IMR-90 (cell line): ENCODE measurements at regions not wholly inside any gene's neighbourhood (a gene's known extent, or its start where the extent isn't known, plus 50 kb on each side); places are given as distances from the start of the nearest gene placed in this dataset.

Source experiments
- ATAC-seq: fragments of 200-7000 bp; cut with Tn5 transposase; 2 replicates; pipeline ENCODE4 v1.9.1; 2020; ENCODE audit warnings: low read depth, mild to moderate bottlenecking, moderate library complexity
- BruUV-seq: library from RNA; stranded (reverse); fragments of 400-500 nt; replicated peaks from 2 replicates; lab custom pipeline; 2021; lab: Mats Ljungman, UMichigan
- CTCF ChIA-PET: fragments of 300-600 bp; formaldehyde crosslinking; extraction: SDS; loops from one replicate; lab custom pipeline; 2021; ENCODE audit warnings: antibody characterized with exemption; lab: Yijun Ruan, JAX
- POLR2A ChIA-PET: fragments of 300-600 bp; sonication (Branson Sonifier 250); formaldehyde crosslinking; loops from one replicate; lab custom pipeline; 2022; ENCODE audit warnings: antibody characterized with exemption; ENCODE audit not compliant: unreplicated experiment; lab: Charles Lee
- DNase-seq: peaks from one replicate; pipeline ENCODE4 v3.0.0; 2013
- H2AFZ ChIP-seq: replicated peaks from 2 replicates; pipeline ENCODE3; 2013; ENCODE audit warnings: low read length, mild to moderate bottlenecking; ENCODE audit not compliant: poor library complexity
- H2AK5ac ChIP-seq: 2 replicates; pipeline ENCODE4 v1.6.1; 2013; ENCODE audit warnings: low read depth, low read length, inconsistent platforms
- H2AK9ac ChIP-seq: replicated peaks from 2 replicates; pipeline ENCODE3; 2013; ENCODE audit warnings: mild to moderate bottlenecking, low read depth, low read length, moderate library complexity; ENCODE audit not compliant: poor library complexity
- H2BK120ac ChIP-seq: 2 replicates; pipeline ENCODE4 v1.6.1; 2013; ENCODE audit warnings: low read depth, low read length, inconsistent platforms
- H2BK15ac ChIP-seq: 3 replicates; pipeline ENCODE4 v1.6.1; 2013; ENCODE audit warnings: low read depth, low read length, inconsistent platforms
- H2BK20ac ChIP-seq: 2 replicates; pipeline ENCODE4 v1.6.1; 2013; ENCODE audit warnings: low read depth, mild to moderate bottlenecking, inconsistent platforms, low read length, moderate library complexity
- H2BK5ac ChIP-seq: 2 replicates; pipeline ENCODE4 v1.6.1; 2013; ENCODE audit warnings: mild to moderate bottlenecking, low read depth, low read length, inconsistent platforms; ENCODE audit not compliant: poor library complexity, severe bottlenecking
- H3K14ac ChIP-seq: replicated peaks from 2 replicates; pipeline ENCODE4 v1.6.1; 2013; ENCODE audit warnings: low read depth, low read length, inconsistent platforms
- H3K18ac ChIP-seq: 2 replicates; pipeline ENCODE4 v1.6.1; 2013; ENCODE audit warnings: low read depth, low read length, control low read depth
- H3K23ac ChIP-seq: 2 replicates; pipeline ENCODE4 v1.6.1; 2013; ENCODE audit warnings: low read depth, low read length, inconsistent platforms
- H3K27ac ChIP-seq: 2 replicates; pipeline ENCODE4 v1.5.1; 2013; ENCODE audit warnings: mild to moderate bottlenecking, control low read depth, low read length; ENCODE audit not compliant: insufficient read depth
- H3K27me3 ChIP-seq: 2 replicates; pipeline ENCODE4 v1.6.1; 2013; ENCODE audit warnings: low read length; ENCODE audit not compliant: control insufficient read depth, insufficient read depth
- H3K36me3 ChIP-seq: 2 replicates; pipeline ENCODE4 v1.6.1; 2013; ENCODE audit warnings: low read length, mixed read lengths; ENCODE audit not compliant: control insufficient read depth, insufficient read depth
- H3K4ac ChIP-seq: 2 replicates; pipeline ENCODE4 v1.6.1; 2013; ENCODE audit warnings: low read depth, low read length, inconsistent platforms
- H3K4me1 ChIP-seq: 2 replicates; pipeline ENCODE4 v1.6.1; 2013; ENCODE audit warnings: low read length, mixed read lengths; ENCODE audit not compliant: control insufficient read depth, insufficient read depth
- H3K4me2 ChIP-seq: 2 replicates; pipeline ENCODE4 v1.6.1; 2013; ENCODE audit warnings: low read depth, mild to moderate bottlenecking, control low read depth, low read length, moderate library complexity
- H3K4me3 ChIP-seq: 2 replicates; pipeline ENCODE4 v1.5.1; 2013; ENCODE audit warnings: low read depth, mild to moderate bottlenecking, control low read depth, low read length, moderate library complexity; ENCODE audit not compliant: insufficient read depth
- H3K56ac ChIP-seq: 2 replicates; pipeline ENCODE4 v1.6.1; 2013; ENCODE audit warnings: low read length, inconsistent platforms; ENCODE audit not compliant: insufficient read depth; ENCODE audit errors: extremely low read depth
- H3K79me1 ChIP-seq, 2 experiments: 2 replicates each; pipeline ENCODE4 v1.6.1; 2013; ENCODE audit warnings: low read length in 2 of 2, inconsistent platforms in 1 of 2, low read depth in 1 of 2
- H3K9ac ChIP-seq: 2 replicates; pipeline ENCODE4 v1.6.1; 2013; ENCODE audit warnings: low read depth, low read length, control low read depth
- H3K9me1 ChIP-seq: 2 replicates; pipeline ENCODE4 v1.6.1; 2013; ENCODE audit warnings: low read length, inconsistent platforms; ENCODE audit not compliant: insufficient read depth
- H3K9me3 ChIP-seq: 2 replicates; pipeline ENCODE4 v1.6.1; 2013; ENCODE audit warnings: low read length; ENCODE audit not compliant: control insufficient read depth, insufficient read depth
- H4K20me1 ChIP-seq: 2 replicates; pipeline ENCODE4 v1.6.1; 2013; ENCODE audit warnings: low read length, inconsistent platforms; ENCODE audit not compliant: insufficient read depth
- H4K5ac ChIP-seq: 2 replicates; pipeline ENCODE4 v1.6.1; 2013; ENCODE audit warnings: mild to moderate bottlenecking, low read depth, low read length, control low read depth
- H4K8ac ChIP-seq, 2 experiments: 2 replicates each; pipeline ENCODE4 v1.6.1; 2013; ENCODE audit warnings: low read depth in 2 of 2, low read length in 2 of 2, control low read depth in 1 of 2, inconsistent platforms in 1 of 2
- H4K91ac ChIP-seq: 2 replicates; pipeline ENCODE4 v1.6.1; 2013; ENCODE audit warnings: low read depth, low read length, inconsistent platforms; ENCODE audit not compliant: insufficient read depth
- BHLHE40 ChIP-seq: fragments of 150-350 bp; IDR thresholded peaks from 2 replicates; pipeline ENCODE4 v1.6.1; 2016; ENCODE audit warnings: mild to moderate bottlenecking, low read depth, low read length
- CEBPB ChIP-seq: IDR thresholded peaks from 2 replicates; pipeline ENCODE4 v1.6.1; 2012; ENCODE audit warnings: low read depth, low read length, improper control_type of control experiment
- CHD1 ChIP-seq: IDR thresholded peaks from 2 replicates; pipeline ENCODE4 v1.6.1; 2012; ENCODE audit warnings: low read depth, low read length, improper control_type of control experiment
- FOS ChIP-seq: fragments of 150-350 bp; IDR thresholded peaks from 2 replicates; pipeline ENCODE4 v1.6.1; 2016; ENCODE audit warnings: low read depth, low read length
- MAFK ChIP-seq: IDR thresholded peaks from 2 replicates; pipeline ENCODE4 v1.6.1; 2012; ENCODE audit warnings: low read depth, low read length, improper control_type of control experiment
- MAZ ChIP-seq: IDR thresholded peaks from 2 replicates; pipeline ENCODE4 v1.6.1; 2012; ENCODE audit warnings: low read depth, mild to moderate bottlenecking, low read length, improper control_type of control experiment, moderate library complexity, borderline replicate concordance
- MXI1 ChIP-seq: IDR thresholded peaks from 2 replicates; pipeline ENCODE4 v1.6.1; 2012; ENCODE audit warnings: low read depth, mild to moderate bottlenecking, low read length, moderate library complexity, borderline replicate concordance
- POLR2A ChIP-seq: IDR thresholded peaks from 2 replicates; pipeline ENCODE4 v1.6.1; 2012; ENCODE audit warnings: mild to moderate bottlenecking, low read depth, low read length
- RAD21 ChIP-seq: IDR thresholded peaks from 2 replicates; pipeline ENCODE4 v1.6.1; 2012; ENCODE audit warnings: low read length, improper control_type of control experiment
- RFX5 ChIP-seq: IDR thresholded peaks from 2 replicates; pipeline ENCODE4 v1.8.0; 2012; ENCODE audit warnings: low read depth, mild to moderate bottlenecking, low read length, moderate library complexity
- WGBS, 2 experiments: methylation state at CpG; one replicate each; pipeline versions ENCODE4 v1.1.5 to v1.1.7; 2013; ENCODE audit warnings: missing lambda C conversion rate in 2 of 2; ENCODE audit not compliant: insufficient read length in 1 of 2; ENCODE audit errors: extremely low coverage in 2 of 2; 5-methylcytosine and 5-hydroxymethylcytosine counted together
- dilution Hi-C: fragments of 300-500 bp; cut with HindIII; formaldehyde crosslinking; loops from one replicate; pipeline ENCODE4 v1.14.3; 2018; ENCODE audit warnings: low sequenced_read_pairs; ENCODE audit not compliant: unreplicated experiment
- in situ Hi-C: fragments of 300-500 bp; cut with MboI; formaldehyde crosslinking; loops from 3 replicates; pipeline ENCODE4 v1.14.3; 2019; ENCODE audit warnings: low sequenced_read_pairs, inconsistent platforms, mixed read lengths
- intact Hi-C: fragments of 100-400 bp; cut with micrococcal nuclease; formaldehyde crosslinking; loops from 2 replicates; pipeline ENCODE4 v1.10.0; 2022
- TF ChIP-seq, protein P1 (sequence below): fragments of 150-350 bp; IDR thresholded peaks from 2 replicates; pipeline ENCODE4 v1.6.1; 2016; ENCODE audit warnings: low read depth, mild to moderate bottlenecking, low read length, moderate library complexity, borderline replicate concordance
- TF ChIP-seq, protein P2 (sequence below): conservative IDR thresholded peaks from 2 replicates; pipeline ENCODE4 v1.5.1; 2012; ENCODE audit warnings: mild to moderate bottlenecking, low read depth, low read length, improper control_type of control experiment

DNA sequence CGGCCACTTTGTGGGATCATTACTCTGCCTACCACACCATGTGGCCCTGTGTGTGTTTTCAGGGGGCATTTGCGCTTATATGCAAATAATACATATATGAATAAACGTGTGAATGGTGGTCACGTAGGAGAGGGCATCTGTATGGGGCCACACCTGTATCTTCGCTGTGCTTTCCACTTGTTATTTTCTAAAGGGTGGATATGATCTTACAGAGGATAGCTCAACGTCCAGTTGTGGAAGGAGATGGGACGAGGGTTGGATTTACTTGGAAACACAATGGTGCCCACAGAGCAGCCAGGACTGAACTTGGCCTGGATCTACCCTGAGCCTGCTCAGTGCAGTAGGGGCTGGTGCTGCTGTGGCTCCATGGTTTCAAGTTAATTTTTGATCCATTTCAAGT is 93.3 kb downstream of the YTHDF1 start:
- H4K20me1 ChIP-seq = no peaks in the 10 kb centered on the region
- H2AFZ ChIP-seq = no peak overlapping the region
- DNase-seq (no peak), ATAC-seq (no peak)
- H3K23ac ChIP-seq = no peak overlapping the region
- H3K79me1 ChIP-seq = no peaks in the 10 kb centered on the region
- CTCF ChIA-PET = no interaction called here
- H2BK120ac ChIP-seq = no peak overlapping the region
- H3K36me3 ChIP-seq = no peaks in the 10 kb centered on the region
- H3K4me3 ChIP-seq = no peak overlapping the region
- H3K9me1 ChIP-seq = no peaks in the 10 kb centered on the region
- H2AK5ac ChIP-seq = no peak overlapping the region
- no peak overlapping the region for H3K4me2 ChIP-seq
- POLR2A ChIA-PET = no interaction called here
- no peak overlapping the region for H4K8ac ChIP-seq
- peaks cover 29% of the 10 kb centered on the region for H3K27me3 ChIP-seq
- dilution Hi-C loops = no loop called here
- no TSS peak for BruUV-seq
- H2AK9ac ChIP-seq = no peak overlapping the region
- no peak for TF ChIP-seq MAFK
- TF ChIP-seq FOS = no peak
- no peak for TF ChIP-seq MXI1
- no peak for TF ChIP-seq RFX5
- no peak for TF ChIP-seq POLR2A
- TF ChIP-seq MAZ = no peak
- TF ChIP-seq, protein P1, sequence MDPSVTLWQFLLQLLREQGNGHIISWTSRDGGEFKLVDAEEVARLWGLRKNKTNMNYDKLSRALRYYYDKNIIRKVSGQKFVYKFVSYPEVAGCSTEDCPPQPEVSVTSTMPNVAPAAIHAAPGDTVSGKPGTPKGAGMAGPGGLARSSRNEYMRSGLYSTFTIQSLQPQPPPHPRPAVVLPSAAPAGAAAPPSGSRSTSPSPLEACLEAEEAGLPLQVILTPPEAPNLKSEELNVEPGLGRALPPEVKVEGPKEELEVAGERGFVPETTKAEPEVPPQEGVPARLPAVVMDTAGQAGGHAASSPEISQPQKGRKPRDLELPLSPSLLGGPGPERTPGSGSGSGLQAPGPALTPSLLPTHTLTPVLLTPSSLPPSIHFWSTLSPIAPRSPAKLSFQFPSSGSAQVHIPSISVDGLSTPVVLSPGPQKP = no peak
- TF ChIP-seq RAD21 = no peak
- TF ChIP-seq CEBPB = no peak
- TF ChIP-seq, protein P2, sequence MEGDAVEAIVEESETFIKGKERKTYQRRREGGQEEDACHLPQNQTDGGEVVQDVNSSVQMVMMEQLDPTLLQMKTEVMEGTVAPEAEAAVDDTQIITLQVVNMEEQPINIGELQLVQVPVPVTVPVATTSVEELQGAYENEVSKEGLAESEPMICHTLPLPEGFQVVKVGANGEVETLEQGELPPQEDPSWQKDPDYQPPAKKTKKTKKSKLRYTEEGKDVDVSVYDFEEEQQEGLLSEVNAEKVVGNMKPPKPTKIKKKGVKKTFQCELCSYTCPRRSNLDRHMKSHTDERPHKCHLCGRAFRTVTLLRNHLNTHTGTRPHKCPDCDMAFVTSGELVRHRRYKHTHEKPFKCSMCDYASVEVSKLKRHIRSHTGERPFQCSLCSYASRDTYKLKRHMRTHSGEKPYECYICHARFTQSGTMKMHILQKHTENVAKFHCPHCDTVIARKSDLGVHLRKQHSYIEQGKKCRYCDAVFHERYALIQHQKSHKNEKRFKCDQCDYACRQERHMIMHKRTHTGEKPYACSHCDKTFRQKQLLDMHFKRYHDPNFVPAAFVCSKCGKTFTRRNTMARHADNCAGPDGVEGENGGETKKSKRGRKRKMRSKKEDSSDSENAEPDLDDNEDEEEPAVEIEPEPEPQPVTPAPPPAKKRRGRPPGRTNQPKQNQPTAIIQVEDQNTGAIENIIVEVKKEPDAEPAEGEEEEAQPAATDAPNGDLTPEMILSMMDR = no peak
- no peak for TF ChIP-seq CHD1
- TF ChIP-seq BHLHE40 = no peak
- no peak overlapping the region for H3K14ac ChIP-seq
- no peak overlapping the region for H3K4ac ChIP-seq
- H3K4me1 ChIP-seq = no peaks in the 10 kb centered on the region
- no peak overlapping the region for H3K56ac ChIP-seq
- intact Hi-C loops = no loop called here
- H3K27ac ChIP-seq = no peak overlapping the region
- H4K5ac ChIP-seq = no peak overlapping the region
- H3K18ac ChIP-seq = no peak overlapping the region
- no peak overlapping the region for H3K9ac ChIP-seq
- H2BK20ac ChIP-seq = no peak overlapping the region
- no peak overlapping the region for H4K91ac ChIP-seq
- no peak overlapping the region for H2BK15ac ChIP-seq
- H3K9me3 ChIP-seq = peaks cover 3% of the 10 kb centered on the region; the same call in 1 of the 2 replicates
- in situ Hi-C loops = no loop called here
- 40% methylated on average over 1 of the region's 7 CpGs; no CpG with 5 or more reads in 1 of the 2 experiments for WGBS, 2 experiments
- no peak overlapping the region for H2BK5ac ChIP-seq
